SK-N-SH (cell line): ENCODE measurements at regions not wholly inside any gene's neighbourhood (a gene's known extent, or its start where the extent isn't known, plus 50 kb on each side); places are given as distances from the start of the nearest gene placed in this dataset.

Source experiments
- CTCF ChIP-seq: fragments of 200-600 bp; sonication (generic); IDR thresholded peaks from 2 replicates; pipeline ENCODE4 v1.6.1; 2017; ENCODE audit warnings: antibody characterized with exemption, mild to moderate bottlenecking, moderate library complexity
- EP300 ChIP-seq, 2 experiments: IDR thresholded peaks; 2 replicates each; pipeline versions ENCODE4 v1.4.0 to v1.6.1; 2012; ENCODE audit warnings: borderline replicate concordance in 1 of 2, low read depth in 1 of 2, low read length in 1 of 2
- EZH2phosphoT487 ChIP-seq: fragments of 200-600 bp; sonication (generic); IDR thresholded peaks from 2 replicates; pipeline ENCODE4 v1.6.1; 2017; ENCODE audit warnings: low read depth, mixed run types, mild to moderate bottlenecking, antibody characterized with exemption, moderate library complexity, borderline replicate concordance
- GATA2 ChIP-seq: sonication (generic); formaldehyde crosslinking; IDR thresholded peaks from 2 replicates; pipeline ENCODE4 v1.5.0; 2020; ENCODE audit warnings: mild to moderate bottlenecking, missing genetic modification reagents
- POLR2AphosphoS5 ChIP-seq: IDR thresholded peaks from 2 replicates; pipeline ENCODE4 v1.6.1; 2012; ENCODE audit warnings: low read depth, low read length
- RCOR1 ChIP-seq: fragments of 150-350 bp; IDR thresholded peaks from 2 replicates; pipeline ENCODE4 v1.6.1; 2017; ENCODE audit warnings: antibody characterized with exemption, low read length
- TF ChIP-seq, protein P1 (sequence below): IDR thresholded peaks from 2 replicates; pipeline ENCODE4 v1.4.0; 2012; ENCODE audit warnings: low read depth, borderline replicate concordance

DNA sequence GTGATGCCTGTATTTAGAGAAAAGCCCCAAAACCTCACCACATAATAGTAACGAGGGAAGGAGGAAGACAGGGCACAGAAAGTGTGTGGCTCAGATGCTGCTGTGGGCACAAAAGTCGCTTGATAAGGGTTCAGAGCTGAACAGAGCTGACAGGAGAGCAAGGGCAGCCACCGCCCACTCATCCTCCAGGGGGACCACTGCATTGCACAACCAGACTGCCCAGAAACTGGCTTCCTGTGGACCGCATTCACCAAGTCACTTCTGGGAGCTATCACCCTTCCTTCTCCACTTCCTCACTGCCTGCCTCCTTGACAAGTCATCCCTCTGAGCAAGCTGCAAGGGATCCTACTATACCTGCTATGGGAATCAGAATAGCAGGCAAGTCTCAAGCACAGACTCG, 512.4 kb upstream of the CDH11 start:
- TF ChIP-seq RCOR1 (no peak), EZH2phosphoT487 (no peak), EP300 (IDR thresholded peaks at IDR 0.05; ENCODE audit: borderline replicate concordance in 1 of 2, low read depth in 1 of 2, low read length in 1 of 2) (no peak), CTCF (no peak), POLR2AphosphoS5 (no peak), GATA2 (CRISPR knock-in tag) (no peak)
- TF ChIP-seq, protein P1, sequence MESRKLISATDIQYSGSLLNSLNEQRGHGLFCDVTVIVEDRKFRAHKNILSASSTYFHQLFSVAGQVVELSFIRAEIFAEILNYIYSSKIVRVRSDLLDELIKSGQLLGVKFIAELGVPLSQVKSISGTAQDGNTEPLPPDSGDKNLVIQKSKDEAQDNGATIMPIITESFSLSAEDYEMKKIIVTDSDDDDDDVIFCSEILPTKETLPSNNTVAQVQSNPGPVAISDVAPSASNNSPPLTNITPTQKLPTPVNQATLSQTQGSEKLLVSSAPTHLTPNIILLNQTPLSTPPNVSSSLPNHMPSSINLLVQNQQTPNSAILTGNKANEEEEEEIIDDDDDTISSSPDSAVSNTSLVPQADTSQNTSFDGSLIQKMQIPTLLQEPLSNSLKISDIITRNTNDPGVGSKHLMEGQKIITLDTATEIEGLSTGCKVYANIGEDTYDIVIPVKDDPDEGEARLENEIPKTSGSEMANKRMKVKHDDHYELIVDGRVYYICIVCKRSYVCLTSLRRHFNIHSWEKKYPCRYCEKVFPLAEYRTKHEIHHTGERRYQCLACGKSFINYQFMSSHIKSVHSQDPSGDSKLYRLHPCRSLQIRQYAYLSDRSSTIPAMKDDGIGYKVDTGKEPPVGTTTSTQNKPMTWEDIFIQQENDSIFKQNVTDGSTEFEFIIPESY = no peak
